ENCODE measurements at regions not wholly inside any gene's neighbourhood (a gene's known extent, or its start where the extent isn't known, plus 50 kb on each side); places are given as distances from the start of the nearest gene placed in this dataset.

DNA sequence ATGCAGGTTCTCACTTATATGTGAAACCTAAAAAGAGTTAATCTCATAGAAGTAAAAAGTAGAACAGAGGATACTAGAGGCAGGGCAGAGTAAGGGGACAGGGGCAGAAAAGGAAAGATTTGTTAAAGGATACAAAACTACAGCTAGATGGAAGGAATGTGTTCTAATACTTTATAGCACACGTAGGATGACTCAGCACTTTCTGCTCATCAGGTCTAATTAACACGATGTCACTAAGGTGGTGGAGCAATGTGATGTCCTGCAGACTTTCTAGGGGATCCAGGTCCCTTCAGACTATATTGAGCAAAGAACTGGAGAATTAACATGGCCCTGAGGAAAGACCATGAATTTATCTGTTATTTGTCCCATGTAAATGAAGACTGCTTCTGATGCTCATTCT is 80.8 kb upstream of the CMKLR1 start:
- Histone ChIP-seq H3K4me3 (ENCODE audit: low read length) (no peak overlapping the region), H3K9me3 (ENCODE audit: control insufficient read depth, low read length) (no peaks in the 10 kb centered on the region), H3K9ac (ENCODE audit: extremely low read depth, low read length, poor library complexity, severe bottlenecking) (no peak overlapping the region), H3K36me3 (ENCODE audit: control insufficient read depth, insufficient read depth, low read length) (no peaks in the 10 kb centered on the region), H3K4me1 (ENCODE audit: control insufficient read depth, insufficient read depth, low read length) (no peaks in the 10 kb centered on the region), H3K27me3 (ENCODE audit: control insufficient read depth, insufficient read depth, low read length, poor library complexity, severe bottlenecking) (peaks cover 9% of the 10 kb centered on the region), H3K27ac (ENCODE audit: low read depth, low read length) (no peak overlapping the region)
- no peaks in the 10 kb centered on the region for H3K4me1 Mint-ChIP-seq
- peaks cover 2% of the 10 kb centered on the region for H3K9me3 Mint-ChIP-seq
- no peak overlapping the region for H3K4me3 Mint-ChIP-seq
- no peaks in the 10 kb centered on the region for H3K36me3 Mint-ChIP-seq (ENCODE audit: low read depth)
- H3K27me3 Mint-ChIP-seq (ENCODE audit: insufficient read depth): peaks cover 20% of the 10 kb centered on the region
- WGBS, 2 experiments (ENCODE audit: insufficient coverage in 1 of 2, insufficient read length in 1 of 2): 96% methylated on average over 2 of the region's 2 CpGs
- no peak overlapping the region for H3K27ac Mint-ChIP-seq
- DNase-seq: no peak
- TF ChIP-seq, protein P1, sequence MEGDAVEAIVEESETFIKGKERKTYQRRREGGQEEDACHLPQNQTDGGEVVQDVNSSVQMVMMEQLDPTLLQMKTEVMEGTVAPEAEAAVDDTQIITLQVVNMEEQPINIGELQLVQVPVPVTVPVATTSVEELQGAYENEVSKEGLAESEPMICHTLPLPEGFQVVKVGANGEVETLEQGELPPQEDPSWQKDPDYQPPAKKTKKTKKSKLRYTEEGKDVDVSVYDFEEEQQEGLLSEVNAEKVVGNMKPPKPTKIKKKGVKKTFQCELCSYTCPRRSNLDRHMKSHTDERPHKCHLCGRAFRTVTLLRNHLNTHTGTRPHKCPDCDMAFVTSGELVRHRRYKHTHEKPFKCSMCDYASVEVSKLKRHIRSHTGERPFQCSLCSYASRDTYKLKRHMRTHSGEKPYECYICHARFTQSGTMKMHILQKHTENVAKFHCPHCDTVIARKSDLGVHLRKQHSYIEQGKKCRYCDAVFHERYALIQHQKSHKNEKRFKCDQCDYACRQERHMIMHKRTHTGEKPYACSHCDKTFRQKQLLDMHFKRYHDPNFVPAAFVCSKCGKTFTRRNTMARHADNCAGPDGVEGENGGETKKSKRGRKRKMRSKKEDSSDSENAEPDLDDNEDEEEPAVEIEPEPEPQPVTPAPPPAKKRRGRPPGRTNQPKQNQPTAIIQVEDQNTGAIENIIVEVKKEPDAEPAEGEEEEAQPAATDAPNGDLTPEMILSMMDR (conservative IDR thresholded peaks at IDR 0.05): no peak

- Mint-ChIP-seq H3K27ac (no peak overlapping the region), H3K4me3 (no peak overlapping the region)
These were observed 79.2 kb upstream of the CMKLR1 start for GRCh38 chr12:108418164-108418890.

GRCh38 chr12:108414021-108414420 is 74.9 kb upstream of the CMKLR1 start:
- Mint-ChIP-seq H3K9me3 (peaks cover 2% of the 10 kb centered on the region), H3K4me1 (peaks cover 14% of the 10 kb centered on the region), H3K36me3 (ENCODE audit: low read depth) (no peaks in the 10 kb centered on the region), H3K27me3 (ENCODE audit: insufficient read depth) (peaks cover 8% of the 10 kb centered on the region), H3K4me3 (no peak overlapping the region), H3K27ac (no peak overlapping the region)
- Histone ChIP-seq H3K4me1 (ENCODE audit: control insufficient read depth, insufficient read depth, low read length) (peaks cover 6% of the 10 kb centered on the region), H3K27me3 (ENCODE audit: control insufficient read depth, insufficient read depth, low read length, poor library complexity, severe bottlenecking) (peaks cover 4% of the 10 kb centered on the region), H3K4me3 (ENCODE audit: low read length) (no peak overlapping the region), H3K9me3 (ENCODE audit: control insufficient read depth, low read length) (no peaks in the 10 kb centered on the region), H3K27ac (ENCODE audit: low read depth, low read length) (no peak overlapping the region), H3K9ac (ENCODE audit: extremely low read depth, low read length, poor library complexity, severe bottlenecking) (no peak overlapping the region), H3K36me3 (ENCODE audit: control insufficient read depth, insufficient read depth, low read length) (no peaks in the 10 kb centered on the region)
- DNase-seq: no peak
- TF ChIP-seq, protein P1 (conservative IDR thresholded peaks at IDR 0.05): no peak
- WGBS, 2 experiments (ENCODE audit: insufficient coverage in 1 of 2, insufficient read length in 1 of 2): 87 to 89% methylated on average over 6 of the region's 6 CpGs

More at GRCh38 chr12:108418164-108418890, 79.2 kb upstream of the CMKLR1 start:
- H3K9ac ChIP-seq (ENCODE audit: extremely low read depth, low read length, poor library complexity, severe bottlenecking): no peak overlapping the region
- peaks cover 2% of the 10 kb centered on the region for H3K9me3 Mint-ChIP-seq
- no peaks in the 10 kb centered on the region for H3K9me3 ChIP-seq (ENCODE audit: control insufficient read depth, low read length)
- no peak for DNase-seq
- 91 to 100% methylated on average over 1 to 2 of the region's 2 CpGs for WGBS, 2 experiments (ENCODE audit: insufficient coverage in 1 of 2, insufficient read length in 1 of 2)
- no peak overlapping the region for H3K4me3 ChIP-seq (ENCODE audit: low read length)
- H3K4me1 Mint-ChIP-seq: no peaks in the 10 kb centered on the region
- TF ChIP-seq, protein P1 (conservative IDR thresholded peaks at IDR 0.05): no peak
- peaks cover 15% of the 10 kb centered on the region for H3K27me3 Mint-ChIP-seq (ENCODE audit: insufficient read depth)
- no peaks in the 10 kb centered on the region for H3K36me3 Mint-ChIP-seq (ENCODE audit: low read depth)
- H3K4me1 ChIP-seq (ENCODE audit: control insufficient read depth, insufficient read depth, low read length): no peaks in the 10 kb centered on the region
- H3K27me3 ChIP-seq (ENCODE audit: control insufficient read depth, insufficient read depth, low read length, poor library complexity, severe bottlenecking): peaks cover 4% of the 10 kb centered on the region
- H3K36me3 ChIP-seq (ENCODE audit: control insufficient read depth, insufficient read depth, low read length): no peaks in the 10 kb centered on the region
- no peak overlapping the region for H3K27ac ChIP-seq (ENCODE audit: low read depth, low read length)

Data from endodermal cell (in vitro differentiated cells).